Lung (tissue), 11 donors: ENCODE measurements at regions not wholly inside any gene's neighbourhood (a gene's known extent, or its start where the extent isn't known, plus 50 kb on each side); places are given as distances from the start of the nearest gene placed in this dataset.
"Not testable (repeated sequence)": the region's sequence is repeated elsewhere in the genome, so short reads cannot be mapped to it uniquely, and the experiment has no call there.

Experiments
- ATAC-seq: fragments of 200-7000 bp; cut with Tn5 transposase; one replicate; pipeline ENCODE4 v1.9.1; 2020; ENCODE audit warnings: moderate number of reproducible peaks; ENCODE audit not compliant: insufficient read depth, low FRiP score
- DNase-seq, 3 donors: peaks; one replicate each; pipeline ENCODE4 v3.0.0-alpha.2; 2013 to 2017
- H3K27ac ChIP-seq, 2 donors: one replicate each; pipeline ENCODE4 v1.5.1; 2013; ENCODE audit warnings: mild to moderate bottlenecking in 2 of 2, moderate library complexity in 2 of 2, control low read depth in 1 of 2, inconsistent platforms in 1 of 2, low read depth in 1 of 2, low read length in 1 of 2
- H3K27me3 ChIP-seq, 3 donors: one replicate each; pipeline ENCODE4 v1.5.1; 2013; ENCODE audit warnings: low read length in 2 of 3; ENCODE audit not compliant: control insufficient read depth in 3 of 3, insufficient read depth in 3 of 3
- H3K36me3 ChIP-seq, 4 donors: one replicate each; pipeline ENCODE4 v1.5.1; 2013; ENCODE audit warnings: low read length in 4 of 4, mild to moderate bottlenecking in 1 of 4, moderate library complexity in 1 of 4; ENCODE audit not compliant: control insufficient read depth in 4 of 4, insufficient read depth in 4 of 4
- H3K4me1 ChIP-seq, 5 donors: one replicate each; pipeline ENCODE4 v1.5.1; 2013; ENCODE audit warnings: low read length in 5 of 5, mild to moderate bottlenecking in 2 of 5, moderate library complexity in 1 of 5; ENCODE audit not compliant: control insufficient read depth in 5 of 5, insufficient read depth in 5 of 5
- H3K4me3 ChIP-seq: one replicate; pipeline ENCODE4 v1.5.1; 2013; ENCODE audit warnings: mild to moderate bottlenecking, control low read depth, moderate library complexity
- H3K9ac ChIP-seq, 2 donors: one replicate each; pipeline ENCODE4 v1.5.1; 2013; ENCODE audit warnings: low read length in 2 of 2, control low read depth in 1 of 2; ENCODE audit not compliant: insufficient read depth in 1 of 2
- H3K9me3 ChIP-seq, 4 donors: one replicate each; pipeline ENCODE4 v1.5.1; 2013; ENCODE audit warnings: low read length in 3 of 4, mild to moderate bottlenecking in 1 of 4, moderate library complexity in 1 of 4; ENCODE audit not compliant: control insufficient read depth in 4 of 4, insufficient read depth in 3 of 4
- WGBS, 2 donors: extraction: QIAGEN DNeasy Blood & Tissue Kit; methylation state at CpG; one replicate each; pipeline ENCODE4 v1.1.7; 2013; 5-methylcytosine and 5-hydroxymethylcytosine counted together
- TF ChIP-seq, protein P1 (sequence below): IDR thresholded peaks from 2 replicates; pipeline ENCODE4 v1.5.1; 2012; ENCODE audit warnings: mild to moderate bottlenecking; ENCODE audit errors: control extremely low read depth, extremely low read depth
- donor health status: control.
- donor health status: control.
- donor health status: Bipolar disorder and iron deficiency.
- donor health status: healthy.
- donor health status: DM: yes; HTN: yes; CAD: no.

DNA sequence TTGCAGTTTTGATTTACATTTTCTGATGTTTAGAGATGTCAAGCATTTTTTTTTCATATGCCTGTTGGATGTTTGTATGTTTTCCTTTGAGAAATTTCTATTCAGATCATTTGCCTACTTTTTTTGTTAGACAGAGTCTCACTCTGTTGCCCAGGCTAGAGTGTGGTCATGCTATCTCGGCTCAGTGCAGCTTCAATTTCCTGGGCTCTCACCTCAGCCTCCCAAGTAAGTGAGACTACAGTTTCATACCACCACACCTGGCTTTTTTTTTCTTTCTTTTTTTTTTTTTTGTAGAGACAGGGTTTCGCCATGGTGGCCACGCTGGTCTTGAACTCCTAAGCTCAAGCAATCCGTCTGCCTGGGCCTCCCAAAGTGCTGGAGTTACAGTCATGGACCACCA, 291.7 kb downstream of the SLITRK2 start:
- no peak for ATAC-seq
- no peaks in the 10 kb centered on the region for H3K36me3 ChIP-seq
- DNase-seq: no peak
- TF ChIP-seq, protein P1, sequence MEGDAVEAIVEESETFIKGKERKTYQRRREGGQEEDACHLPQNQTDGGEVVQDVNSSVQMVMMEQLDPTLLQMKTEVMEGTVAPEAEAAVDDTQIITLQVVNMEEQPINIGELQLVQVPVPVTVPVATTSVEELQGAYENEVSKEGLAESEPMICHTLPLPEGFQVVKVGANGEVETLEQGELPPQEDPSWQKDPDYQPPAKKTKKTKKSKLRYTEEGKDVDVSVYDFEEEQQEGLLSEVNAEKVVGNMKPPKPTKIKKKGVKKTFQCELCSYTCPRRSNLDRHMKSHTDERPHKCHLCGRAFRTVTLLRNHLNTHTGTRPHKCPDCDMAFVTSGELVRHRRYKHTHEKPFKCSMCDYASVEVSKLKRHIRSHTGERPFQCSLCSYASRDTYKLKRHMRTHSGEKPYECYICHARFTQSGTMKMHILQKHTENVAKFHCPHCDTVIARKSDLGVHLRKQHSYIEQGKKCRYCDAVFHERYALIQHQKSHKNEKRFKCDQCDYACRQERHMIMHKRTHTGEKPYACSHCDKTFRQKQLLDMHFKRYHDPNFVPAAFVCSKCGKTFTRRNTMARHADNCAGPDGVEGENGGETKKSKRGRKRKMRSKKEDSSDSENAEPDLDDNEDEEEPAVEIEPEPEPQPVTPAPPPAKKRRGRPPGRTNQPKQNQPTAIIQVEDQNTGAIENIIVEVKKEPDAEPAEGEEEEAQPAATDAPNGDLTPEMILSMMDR: no peak
- 78 to 90% methylated on average over 4 of the region's 4 CpGs for WGBS, 2 donors
- H3K27me3 ChIP-seq: no peaks in the 10 kb centered on the region
- no peak overlapping the region for H3K4me3 ChIP-seq
- no peak overlapping the region for H3K9ac ChIP-seq
- H3K27ac ChIP-seq: no peak overlapping the region
- H3K9me3 ChIP-seq: peaks cover 0 to 5% (median 1%) of the 10 kb centered on the region in 4 donors
- H3K4me1 ChIP-seq: no peaks in the 10 kb centered on the region

DNA sequence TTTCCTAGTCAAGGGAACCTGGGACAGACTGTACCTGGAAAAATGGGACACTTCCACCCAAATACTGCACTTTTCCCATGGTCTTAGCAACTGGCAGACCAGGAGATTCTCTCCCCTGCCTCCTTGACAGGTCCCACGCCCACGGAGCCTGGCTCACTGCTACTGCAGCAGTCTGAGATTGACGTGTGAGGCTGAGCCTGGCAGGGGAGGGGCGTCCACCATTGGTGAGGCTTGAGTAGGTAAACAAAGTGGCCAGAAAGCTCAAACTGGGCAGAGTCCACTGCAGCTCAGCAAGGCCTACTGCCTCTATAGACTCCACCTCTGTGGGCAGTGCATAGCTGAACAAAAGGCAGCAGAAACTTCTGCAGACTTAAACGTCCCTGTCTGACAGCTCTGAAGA, 301.4 kb downstream of the SLITRK2 start:
- WGBS, 2 donors: 61 to 77% methylated on average over 5 of the region's 5 CpGs
- not testable (repeated sequence) for H3K27ac ChIP-seq, H3K9me3 ChIP-seq, H3K27me3 ChIP-seq, DNase-seq, H3K4me1 ChIP-seq, H3K9ac ChIP-seq, H3K4me3 ChIP-seq, H3K36me3 ChIP-seq, ATAC-seq

DNA sequence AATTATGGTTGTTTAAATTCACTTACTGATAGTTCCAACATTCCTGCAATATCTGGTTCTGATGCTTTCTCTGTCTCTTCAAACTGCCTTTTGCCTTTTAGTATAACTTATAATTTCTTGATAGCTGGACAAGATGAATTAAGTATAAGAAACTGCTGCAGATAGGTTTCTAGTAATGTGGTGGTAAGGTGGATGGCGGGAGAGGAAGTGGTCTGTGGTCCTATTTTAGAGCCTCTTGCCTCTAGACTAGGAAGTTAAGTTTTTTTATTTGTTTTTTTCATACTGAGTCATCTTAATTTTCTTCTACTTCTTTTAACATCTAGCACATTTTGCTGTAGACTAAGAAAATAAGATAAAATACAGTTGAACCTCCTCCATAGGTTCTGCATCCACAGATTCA, 310.0 kb downstream of the SLITRK2 start:
- Histone ChIP-seq H3K9me3 (no peaks in the 10 kb centered on the region), H3K9ac (no peak overlapping the region), H3K27ac (no peak overlapping the region), H3K36me3 (no peaks in the 10 kb centered on the region), H3K4me1 (no peaks in the 10 kb centered on the region), H3K27me3 (no peaks in the 10 kb centered on the region), H3K4me3 (no peak overlapping the region)
- 18 to 42% methylated on average over 1 of the region's 1 CpG for WGBS, 2 donors
- TF ChIP-seq, protein P1: no peak
- DNase-seq (no peak), ATAC-seq (no peak)

- DNase-seq (no peak), ATAC-seq (no peak)
- H3K9ac ChIP-seq: no peak overlapping the region
- no peaks in the 10 kb centered on the region for H3K27me3 ChIP-seq
- H3K36me3 ChIP-seq: no peaks in the 10 kb centered on the region
- no peak overlapping the region for H3K27ac ChIP-seq
- H3K4me1 ChIP-seq: no peaks in the 10 kb centered on the region
- no peaks in the 10 kb centered on the region for H3K9me3 ChIP-seq
- WGBS, 2 donors: 62 to 76% methylated on average over 4 of the region's 4 CpGs
- no peak overlapping the region for H3K4me3 ChIP-seq
- TF ChIP-seq, protein P1: no peak
These were observed 323.6 kb downstream of the SLITRK2 start for GRCh38 chrX:146141221-146141620.
